DMS153 treated with DMSO at 0.1 percent for 48 hours (cell line): ENCODE measurements at regions not wholly inside any gene's neighbourhood (a gene's known extent, or its start where the extent isn't known, plus 50 kb on each side); places are given as distances from the start of the nearest gene placed in this dataset.

Source experiments
- DNase-seq: peaks from one replicate; lab custom pipeline; 2025; ENCODE audit not compliant: unreplicated experiment; lab: John Stamatoyannopoulos, UW

DNA sequence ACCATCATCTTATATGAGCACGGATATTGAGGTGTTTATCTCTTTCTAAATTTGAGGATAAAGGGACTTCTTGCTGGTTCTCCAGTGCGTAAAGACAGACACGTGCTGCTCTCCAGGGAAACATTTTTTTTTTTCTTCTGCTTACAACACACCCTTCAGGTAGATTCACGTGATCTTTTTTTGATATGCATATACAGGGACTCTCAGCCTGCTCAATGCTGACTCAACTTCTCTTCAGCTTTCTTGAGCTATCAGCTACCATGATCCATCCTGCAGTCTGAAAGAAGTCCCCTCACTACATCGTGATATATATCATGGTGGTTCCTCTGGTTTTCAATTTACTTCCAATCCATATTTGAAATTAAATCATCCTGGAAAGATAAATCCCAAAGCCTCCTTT lies 87.1 kb upstream of the SLITRK3 start:
- no peak for DNase-seq

DNA sequence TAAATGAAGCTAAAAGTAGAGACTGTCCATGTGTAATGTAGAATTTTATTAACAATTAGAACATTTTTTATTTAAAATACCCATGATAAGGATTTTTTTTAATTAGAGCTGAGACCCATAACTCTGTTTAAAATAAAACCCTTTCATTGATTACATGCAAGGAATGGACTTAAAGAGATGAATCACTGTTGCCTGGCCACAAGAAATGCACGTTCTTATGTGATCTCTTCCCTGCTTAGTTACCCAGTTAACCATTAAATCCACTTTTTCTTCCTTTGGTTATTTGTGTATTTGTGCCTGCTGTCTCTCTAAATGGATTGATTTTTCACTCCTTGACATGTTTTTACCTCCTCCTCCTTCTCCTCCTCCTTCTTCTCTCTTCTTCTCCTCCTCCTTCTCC lies 83.3 kb upstream of the SLITRK3 start:
- no peak for DNase-seq

GRCh38 chr3:165273411-165273810 lies 77.2 kb upstream of the SLITRK3 start:
- DNase-seq, result no peak

- no peak for DNase-seq
Measured at GRCh38 chr3:165259541-165260193, 63.5 kb upstream of the SLITRK3 start.

GRCh38 chr3:165256554-165257065 lies 60.4 kb upstream of the SLITRK3 start:
- no peak for DNase-seq

GRCh38 chr3:165254812-165255211 lies 58.6 kb upstream of the SLITRK3 start:
- DNase-seq, result peak; percentile 57
